OCI-LY7 (cell line): ENCODE measurements at regions not wholly inside any gene's neighbourhood (a gene's known extent, or its start where the extent isn't known, plus 50 kb on each side); places are given as distances from the start of the nearest gene placed in this dataset.

Experiments
- CTCF ChIP-seq: fragments of 200-600 bp; sonication (generic); conservative IDR thresholded peaks from 2 replicates; pipeline ENCODE4 v1.5.1; 2014; ENCODE audit warnings: mild to moderate bottlenecking, antibody characterized with exemption, low read length, moderate library complexity, mixed read lengths
- EZH2phosphoT487 ChIP-seq: fragments of 200-600 bp; sonication (generic); IDR thresholded peaks from 2 replicates; pipeline ENCODE4 v1.6.1; 2018; ENCODE audit warnings: low read depth, borderline replicate concordance, mild to moderate bottlenecking, mixed run types, antibody characterized with exemption, low read length, moderate library complexity, mixed read lengths

- TF ChIP-seq CTCF, result no peak
- no peak for TF ChIP-seq EZH2phosphoT487
Measured at GRCh38 chr2:226151157-226151556, 648.5 kb downstream of the IRS1 start.
